ENCODE measurements at regions not wholly inside any gene's neighbourhood (a gene's known extent, or its start where the extent isn't known, plus 50 kb on each side); places are given as distances from the start of the nearest gene placed in this dataset.

GRCh38 chr14:101120641-101121507, 217.4 kb upstream of the RTL1 start:
- no peak overlapping the region for H3K9ac ChIP-seq (ENCODE audit: low read length)
- no peak overlapping the region for H3K27ac ChIP-seq (ENCODE audit: low read depth, low read length)
- no peaks in the 10 kb centered on the region for H3K27me3 ChIP-seq (ENCODE audit: control insufficient read depth, insufficient read depth, low read length)
- H3K4me3 ChIP-seq (ENCODE audit: low read length), result peak overlapping the region; percentile 24
- no peaks in the 10 kb centered on the region for H3K36me3 ChIP-seq (ENCODE audit: control insufficient read depth, insufficient read depth, low read length)
- H3K4me1 ChIP-seq (ENCODE audit: control insufficient read depth, insufficient read depth, low read length), result no peaks in the 10 kb centered on the region

GRCh38 chr14:101121508-101122139, 218.1 kb upstream of the RTL1 start:
- Histone ChIP-seq H3K36me3 (ENCODE audit: control insufficient read depth, insufficient read depth, low read length) (no peaks in the 10 kb centered on the region), H3K27me3 (ENCODE audit: control insufficient read depth, insufficient read depth, low read length) (no peaks in the 10 kb centered on the region), H3K27ac (ENCODE audit: low read depth, low read length) (no peak overlapping the region), H3K4me3 (ENCODE audit: low read length) (no peak overlapping the region), H3K9ac (ENCODE audit: low read length) (no peak overlapping the region), H3K4me1 (ENCODE audit: control insufficient read depth, insufficient read depth, low read length) (no peaks in the 10 kb centered on the region)

GRCh38 chr14:101122237-101123141, 219.0 kb upstream of the RTL1 start:
- no peak overlapping the region for H3K27ac ChIP-seq (ENCODE audit: low read depth, low read length)
- no peak overlapping the region for H3K4me3 ChIP-seq (ENCODE audit: low read length)
- no peaks in the 10 kb centered on the region for H3K4me1 ChIP-seq (ENCODE audit: control insufficient read depth, insufficient read depth, low read length)
- H3K9ac ChIP-seq (ENCODE audit: low read length), result no peak overlapping the region
- H3K36me3 ChIP-seq (ENCODE audit: control insufficient read depth, insufficient read depth, low read length), result no peaks in the 10 kb centered on the region
- no peaks in the 10 kb centered on the region for H3K27me3 ChIP-seq (ENCODE audit: control insufficient read depth, insufficient read depth, low read length)

GRCh38 chr14:101123618-101124510, 220.3 kb upstream of the RTL1 start:
- Histone ChIP-seq H3K27me3 (ENCODE audit: control insufficient read depth, insufficient read depth, low read length) (no peaks in the 10 kb centered on the region), H3K27ac (ENCODE audit: low read depth, low read length) (no peak overlapping the region), H3K9ac (ENCODE audit: low read length) (no peak overlapping the region), H3K36me3 (ENCODE audit: control insufficient read depth, insufficient read depth, low read length) (no peaks in the 10 kb centered on the region), H3K4me3 (ENCODE audit: low read length) (no peak overlapping the region), H3K4me1 (ENCODE audit: control insufficient read depth, insufficient read depth, low read length) (no peaks in the 10 kb centered on the region)

- no peaks in the 10 kb centered on the region for H3K4me1 ChIP-seq (ENCODE audit: control insufficient read depth, insufficient read depth, low read length)
- H3K9ac ChIP-seq (ENCODE audit: low read length), result no peak overlapping the region
- no peak overlapping the region for H3K4me3 ChIP-seq (ENCODE audit: low read length)
- no peaks in the 10 kb centered on the region for H3K27me3 ChIP-seq (ENCODE audit: control insufficient read depth, insufficient read depth, low read length)
- H3K27ac ChIP-seq (ENCODE audit: low read depth, low read length), result no peak overlapping the region
- no peaks in the 10 kb centered on the region for H3K36me3 ChIP-seq (ENCODE audit: control insufficient read depth, insufficient read depth, low read length)
Observed at GRCh38 chr14:101124815-101125214, 221.3 kb upstream of the RTL1 start.

- H3K9ac ChIP-seq (ENCODE audit: low read length), result no peak overlapping the region
- H3K27me3 ChIP-seq (ENCODE audit: control insufficient read depth, insufficient read depth, low read length), result no peaks in the 10 kb centered on the region
- H3K4me1 ChIP-seq (ENCODE audit: control insufficient read depth, insufficient read depth, low read length), result no peaks in the 10 kb centered on the region
- H3K4me3 ChIP-seq (ENCODE audit: low read length), result no peak overlapping the region
- H3K36me3 ChIP-seq (ENCODE audit: control insufficient read depth, insufficient read depth, low read length), result no peaks in the 10 kb centered on the region
- H3K27ac ChIP-seq (ENCODE audit: low read depth, low read length), result no peak overlapping the region
Observed at GRCh38 chr14:101125313-101125712, 221.8 kb upstream of the RTL1 start.

GRCh38 chr14:101125719-101126651, 222.5 kb upstream of the RTL1 start:
- no peaks in the 10 kb centered on the region for H3K27me3 ChIP-seq (ENCODE audit: control insufficient read depth, insufficient read depth, low read length)
- no peak overlapping the region for H3K9ac ChIP-seq (ENCODE audit: low read length)
- no peak overlapping the region for H3K4me3 ChIP-seq (ENCODE audit: low read length)
- H3K4me1 ChIP-seq (ENCODE audit: control insufficient read depth, insufficient read depth, low read length), result no peaks in the 10 kb centered on the region
- H3K27ac ChIP-seq (ENCODE audit: low read depth, low read length), result no peak overlapping the region
- no peaks in the 10 kb centered on the region for H3K36me3 ChIP-seq (ENCODE audit: control insufficient read depth, insufficient read depth, low read length)

GRCh38 chr14:101126731-101127130, 223.2 kb upstream of the RTL1 start:
- Histone ChIP-seq H3K36me3 (ENCODE audit: control insufficient read depth, insufficient read depth, low read length) (no peaks in the 10 kb centered on the region), H3K9ac (ENCODE audit: low read length) (no peak overlapping the region), H3K4me3 (ENCODE audit: low read length) (no peak overlapping the region), H3K27me3 (ENCODE audit: control insufficient read depth, insufficient read depth, low read length) (no peaks in the 10 kb centered on the region), H3K4me1 (ENCODE audit: control insufficient read depth, insufficient read depth, low read length) (no peaks in the 10 kb centered on the region), H3K27ac (ENCODE audit: low read depth, low read length) (no peak overlapping the region)

GRCh38 chr14:101127224-101127623, 223.7 kb upstream of the RTL1 start:
- Histone ChIP-seq H3K4me1 (ENCODE audit: control insufficient read depth, insufficient read depth, low read length) (no peaks in the 10 kb centered on the region), H3K27me3 (ENCODE audit: control insufficient read depth, insufficient read depth, low read length) (no peaks in the 10 kb centered on the region), H3K27ac (ENCODE audit: low read depth, low read length) (no peak overlapping the region), H3K4me3 (ENCODE audit: low read length) (no peak overlapping the region), H3K36me3 (ENCODE audit: control insufficient read depth, insufficient read depth, low read length) (no peaks in the 10 kb centered on the region), H3K9ac (ENCODE audit: low read length) (no peak overlapping the region)

- H3K4me1 ChIP-seq (ENCODE audit: control insufficient read depth, insufficient read depth, low read length), result no peaks in the 10 kb centered on the region
- H3K4me3 ChIP-seq (ENCODE audit: low read length), result no peak overlapping the region
- no peak overlapping the region for H3K27ac ChIP-seq (ENCODE audit: low read depth, low read length)
- no peaks in the 10 kb centered on the region for H3K27me3 ChIP-seq (ENCODE audit: control insufficient read depth, insufficient read depth, low read length)
- H3K9ac ChIP-seq (ENCODE audit: low read length), result no peak overlapping the region
- no peaks in the 10 kb centered on the region for H3K36me3 ChIP-seq (ENCODE audit: control insufficient read depth, insufficient read depth, low read length)
Observed at GRCh38 chr14:101128478-101129321, 225.2 kb upstream of the RTL1 start.
